GM20431 (cell line): ENCODE measurements at regions not wholly inside any gene's neighbourhood (a gene's known extent, or its start where the extent isn't known, plus 50 kb on each side); places are given as distances from the start of the nearest gene placed in this dataset.
"Not testable (repeated sequence)": the region's sequence is repeated elsewhere in the genome, so short reads cannot be mapped to it uniquely, and the experiment has no call there.

Source experiments
- in situ Hi-C: fragments of 300-500 bp; cut with MseI, MboI; formaldehyde crosslinking; loops from one replicate; pipeline ENCODE4 v1.15.0; 2020; ENCODE audit warnings: low sequenced_read_pairs; ENCODE audit not compliant: unreplicated experiment

DNA sequence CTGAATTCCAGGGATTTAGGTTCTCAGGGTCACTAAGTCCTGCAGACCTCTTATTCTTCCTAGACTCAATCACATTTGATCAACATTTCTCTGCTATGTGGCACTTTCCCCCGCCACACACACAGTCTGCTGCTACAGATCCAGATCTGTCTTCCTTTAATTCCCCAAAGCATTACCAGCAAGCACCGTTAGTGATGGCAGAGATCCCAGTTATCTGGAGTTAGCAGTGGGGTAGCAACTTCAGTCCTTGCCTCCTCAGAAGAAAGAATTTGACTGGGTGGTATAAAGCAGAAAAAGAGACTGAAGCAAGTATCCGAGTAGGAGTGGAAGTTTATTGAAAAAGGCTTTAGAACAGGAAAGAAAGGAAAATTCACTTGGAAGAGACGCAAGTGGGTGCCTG lies 100.4 kb upstream of the ETV3 start:
- in situ Hi-C loops, result no loop called here

DNA sequence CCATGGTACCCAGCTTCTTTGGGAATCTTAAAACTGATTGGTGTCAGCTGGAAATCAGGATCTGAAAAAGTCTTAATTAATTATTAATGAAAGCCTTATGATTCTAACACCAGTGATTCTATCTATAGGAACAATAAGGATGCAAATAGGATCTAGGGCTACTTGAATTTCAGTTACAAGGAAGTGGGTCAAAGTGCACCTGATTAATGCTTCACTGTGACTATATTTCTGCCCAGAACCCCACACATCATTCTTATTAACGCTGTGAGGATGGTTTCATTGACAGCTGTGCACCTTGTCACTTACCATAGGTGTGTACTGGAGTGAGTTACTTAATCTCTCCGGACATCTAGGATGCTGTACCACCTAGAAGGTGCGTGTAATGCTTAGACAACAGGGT lies 99.8 kb upstream of the ETV3 start:
- in situ Hi-C loops, result no loop called here

DNA sequence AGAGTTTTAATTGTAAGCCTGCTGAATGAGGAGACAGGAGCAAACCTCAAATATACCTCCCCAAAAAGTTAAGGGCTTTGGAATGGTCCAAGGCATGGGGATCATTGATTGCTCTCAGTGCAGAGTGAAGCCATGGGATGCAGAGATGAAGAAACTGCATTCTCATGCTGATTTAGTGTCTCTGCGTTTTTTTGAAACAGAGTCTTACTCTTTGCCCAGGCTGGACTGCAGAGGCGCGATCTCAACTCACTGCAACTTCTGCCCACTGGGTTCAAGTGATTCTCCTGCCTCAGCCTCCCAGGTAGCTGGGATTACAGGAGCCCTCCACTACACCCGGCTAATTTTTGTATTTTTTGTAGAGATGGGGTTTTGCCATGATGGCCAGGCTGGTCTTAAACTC lies 99.3 kb upstream of the ETV3 start:
- in situ Hi-C loops, result no loop called here

DNA sequence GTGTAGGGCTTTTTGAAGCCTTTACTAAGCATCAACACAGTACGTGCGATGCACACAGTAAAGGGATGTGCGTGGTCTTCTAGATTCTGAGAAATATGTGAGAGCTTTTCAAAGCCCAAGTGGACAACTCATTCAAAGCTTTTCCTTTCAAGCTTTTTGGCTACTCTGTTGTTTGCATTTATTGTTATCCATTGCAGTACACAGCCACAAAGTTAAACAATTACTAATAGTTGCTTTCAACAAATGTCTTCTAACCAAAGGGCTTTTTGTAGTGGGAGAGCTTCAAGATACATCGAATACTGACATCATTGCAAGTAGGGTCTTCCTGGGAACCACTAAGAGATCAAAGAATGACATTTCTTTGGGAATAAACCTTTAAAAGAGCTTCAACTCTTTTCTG lies 97.9 kb upstream of the ETV3 start:
- in situ Hi-C loops, result no loop called here

DNA sequence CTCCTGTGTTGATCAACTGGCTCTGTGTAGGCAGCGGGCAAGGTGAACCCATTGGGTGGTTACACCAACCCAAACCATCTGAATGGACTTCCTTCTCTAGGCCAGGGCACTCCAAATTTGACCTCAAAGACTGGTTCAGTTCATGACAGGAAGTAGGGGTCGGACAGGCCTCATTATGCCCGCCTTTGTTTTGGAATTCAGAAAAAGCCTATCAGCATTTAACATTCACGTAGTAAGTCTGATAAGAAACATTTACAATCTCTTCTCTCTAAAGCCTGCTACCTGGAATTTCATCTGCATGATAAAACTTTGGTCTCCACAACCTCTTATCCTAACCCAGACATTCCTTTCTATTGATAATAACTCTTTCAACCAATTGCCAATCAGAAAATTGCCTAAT lies 97.1 kb upstream of the ETV3 start:
- in situ Hi-C loops, result no loop called here

DNA sequence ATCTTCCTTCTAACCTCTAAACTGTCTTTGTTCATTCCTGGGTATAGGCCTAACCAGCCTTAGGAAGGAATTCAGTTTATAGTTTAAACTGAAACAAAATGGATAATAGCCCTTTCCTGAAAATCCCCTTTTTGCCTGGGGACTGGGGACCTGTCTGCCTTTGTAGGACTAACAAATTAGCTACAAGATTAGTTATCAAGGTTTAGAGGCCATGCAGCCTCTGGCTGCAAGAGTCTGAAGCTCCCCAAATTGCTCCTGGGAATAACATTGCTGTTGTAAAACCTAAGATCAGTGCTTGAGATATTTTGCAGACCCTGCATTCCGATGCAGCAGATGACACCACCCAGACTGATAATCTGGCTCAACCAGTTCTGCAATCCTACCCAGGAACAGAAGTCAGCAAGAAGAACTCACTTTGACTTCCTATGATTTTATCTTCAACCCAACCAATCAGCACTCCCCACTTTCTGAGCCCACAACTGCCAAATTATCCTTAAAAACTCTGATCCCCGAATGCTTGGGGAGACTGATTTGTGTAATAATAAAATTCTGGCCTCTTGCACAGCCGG lies 96.6 kb upstream of the ETV3 start:
- in situ Hi-C loops, result no loop called here

DNA sequence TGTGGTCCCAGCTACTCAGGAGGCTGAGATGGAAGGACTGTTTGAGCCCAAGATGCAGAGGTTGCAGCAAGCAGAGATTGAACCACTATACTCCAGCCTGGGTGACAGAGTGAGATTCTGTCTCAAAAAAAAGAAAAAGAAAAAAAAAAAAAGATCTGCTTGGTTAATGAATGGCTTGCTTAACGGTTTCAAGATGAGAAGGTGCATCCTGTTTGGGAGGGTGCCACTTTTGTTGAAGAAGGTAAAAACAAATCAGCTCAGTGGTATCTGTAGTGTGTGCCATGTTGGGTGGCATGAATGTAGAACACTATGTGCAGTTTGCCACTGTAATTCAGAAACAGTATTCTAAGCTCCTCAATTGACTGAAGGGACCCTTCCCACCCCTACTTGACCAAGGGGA lies 94.9 kb upstream of the ETV3 start:
- in situ Hi-C loops, result no loop called here

DNA sequence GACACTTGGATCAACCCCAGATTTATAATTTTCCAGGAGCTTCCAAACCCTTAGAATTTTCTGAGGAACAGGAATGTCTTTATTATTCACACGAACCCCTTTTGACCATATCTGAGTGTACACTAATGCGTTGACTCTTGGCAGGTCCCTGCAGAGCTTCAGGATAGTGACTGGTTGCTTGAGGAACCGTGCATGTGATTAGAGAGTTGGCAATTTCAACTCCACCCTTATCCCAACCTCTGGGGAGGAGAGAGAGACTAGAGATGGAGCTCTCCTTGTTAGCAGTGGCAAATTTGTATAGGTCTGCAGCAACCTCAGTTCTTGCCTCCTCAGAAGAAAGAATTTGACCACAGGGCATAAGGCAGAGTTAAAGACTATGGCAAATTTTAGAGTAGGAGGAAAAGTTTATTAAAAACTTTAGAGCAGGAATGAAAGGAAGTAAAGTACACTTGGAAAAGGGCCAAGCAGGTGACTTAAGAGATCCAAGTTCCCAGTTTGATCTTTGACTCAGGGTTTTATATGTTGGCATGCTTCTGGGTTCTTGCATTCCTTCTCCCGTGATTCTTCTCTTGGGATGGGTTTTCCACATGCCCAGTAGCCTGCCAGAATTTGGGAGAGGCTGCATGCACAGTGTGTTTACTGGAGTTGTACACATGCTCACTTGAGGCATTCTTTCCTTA lies 93.8 kb upstream of the ETV3 start:
- in situ Hi-C loops, result no loop called here

DNA sequence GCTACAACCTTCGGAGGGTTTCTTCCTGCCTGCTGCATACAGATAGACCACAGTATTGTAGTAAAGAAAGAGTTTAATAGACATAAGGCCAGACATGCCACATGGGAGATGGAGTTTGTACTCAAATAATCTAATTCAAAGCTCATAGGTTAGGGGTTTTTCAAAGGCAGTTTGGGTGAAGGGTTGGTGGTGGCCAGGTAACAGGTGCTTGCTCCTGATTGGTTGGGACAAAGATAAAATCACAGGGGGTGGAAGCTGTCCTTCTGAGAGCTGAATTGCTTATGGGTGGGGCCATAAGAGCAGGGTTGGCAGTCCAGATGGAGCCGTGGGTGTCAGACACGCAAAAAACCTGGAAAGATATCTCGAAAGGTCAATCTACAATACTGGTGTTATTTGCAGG lies 92.3 kb upstream of the ETV3 start:
- in situ Hi-C loops, result no loop called here

DNA sequence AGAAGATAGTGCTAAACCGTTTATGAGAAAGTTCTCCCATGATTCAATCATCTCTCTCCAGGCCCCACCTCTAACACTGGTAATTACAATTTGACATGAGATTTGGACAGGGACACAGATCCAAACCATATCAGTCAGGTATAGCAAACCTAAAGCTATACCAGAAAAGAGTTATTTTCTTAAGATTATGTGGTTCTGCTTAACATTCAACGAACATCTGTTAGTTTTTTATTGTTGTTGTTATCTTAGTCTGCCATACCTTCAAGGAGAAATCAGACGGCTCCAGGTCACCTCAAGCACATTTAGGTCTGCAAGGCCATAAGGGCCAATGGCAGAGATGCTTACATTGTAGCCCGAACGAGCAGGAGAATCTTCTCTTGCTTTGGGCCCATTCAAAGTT lies 89.5 kb upstream of the ETV3 start:
- in situ Hi-C loops, result no loop called here

DNA sequence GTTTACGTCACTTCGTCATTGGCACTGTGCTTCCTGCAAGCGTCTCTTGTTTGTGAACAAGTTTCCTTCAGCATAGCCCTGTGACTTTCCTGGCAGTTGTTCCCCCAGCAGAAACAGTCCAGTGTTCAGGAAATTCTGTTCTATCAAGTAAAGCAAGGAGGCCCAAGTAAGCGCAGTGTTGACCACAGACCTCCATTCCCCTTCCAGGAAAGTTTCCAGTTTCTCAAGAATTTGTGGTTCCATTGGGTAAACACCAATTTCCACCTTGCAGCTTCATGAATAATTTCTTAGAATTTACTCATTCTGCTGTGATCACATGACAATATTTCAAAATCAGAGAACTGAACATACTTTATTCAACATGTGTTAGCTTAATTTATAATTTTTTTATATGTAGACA lies 88.5 kb upstream of the ETV3 start:
- in situ Hi-C loops, result no loop called here

DNA sequence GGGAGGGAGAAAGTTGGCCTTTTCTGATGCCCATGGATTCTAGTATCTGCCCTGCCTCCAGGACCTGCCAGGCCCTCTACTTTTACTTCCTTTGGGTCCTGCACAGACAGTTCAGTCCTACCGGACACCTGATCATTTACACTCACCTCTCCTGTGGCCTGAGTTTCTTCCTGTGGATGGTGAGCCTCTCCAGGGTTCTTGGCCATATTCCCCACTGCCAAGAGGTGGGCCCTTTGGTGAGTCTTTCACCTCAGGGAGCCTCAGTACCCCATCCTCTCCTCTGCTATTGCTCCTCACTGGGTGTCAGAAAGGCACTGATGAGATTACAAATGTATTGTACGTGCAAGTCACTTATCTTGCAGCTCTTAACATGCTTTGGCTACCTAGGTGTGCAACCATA lies 81.4 kb upstream of the ETV3 start:
- in situ Hi-C loops, result no loop called here

DNA sequence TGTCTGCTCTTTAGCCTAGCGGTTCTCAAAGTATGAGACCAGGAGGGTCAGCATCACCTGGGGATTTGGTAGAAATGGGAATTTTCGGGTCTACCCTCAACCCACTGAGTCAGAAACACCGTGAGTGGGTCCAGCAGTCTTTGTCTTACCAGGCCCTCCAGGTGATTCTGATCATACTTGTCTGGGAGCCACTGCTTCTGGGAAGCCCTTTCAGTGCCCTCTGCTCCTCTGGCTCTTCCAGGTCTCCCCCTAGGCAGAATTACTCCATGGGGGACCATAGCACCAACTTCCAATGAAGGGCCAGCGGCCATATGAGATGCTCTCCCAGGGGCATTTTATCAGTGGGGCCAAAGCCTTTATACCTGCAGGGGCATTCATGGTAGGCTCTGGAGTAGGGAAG lies 81.0 kb upstream of the ETV3 start:
- in situ Hi-C loops, result no loop called here

DNA sequence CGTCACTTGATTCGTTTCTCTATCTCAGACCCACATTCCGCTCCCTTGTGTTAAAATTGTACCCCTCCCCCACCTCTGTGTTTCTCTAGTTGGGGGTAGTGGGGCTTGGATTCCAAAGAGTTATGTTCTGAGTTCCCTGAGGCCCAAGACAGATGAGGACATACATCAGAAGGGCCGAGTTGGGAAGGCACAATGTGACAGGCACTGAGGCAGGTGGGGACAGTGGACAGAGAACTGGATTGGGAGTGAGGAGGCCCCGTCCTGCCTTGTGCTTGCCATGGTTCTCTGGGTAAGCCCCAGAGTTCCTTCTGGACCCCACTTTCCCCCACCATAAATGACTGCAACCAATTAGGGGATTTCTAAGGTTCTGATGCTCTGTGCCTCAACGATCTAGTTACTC lies 80.5 kb upstream of the ETV3 start:
- in situ Hi-C loops, result no loop called here

DNA sequence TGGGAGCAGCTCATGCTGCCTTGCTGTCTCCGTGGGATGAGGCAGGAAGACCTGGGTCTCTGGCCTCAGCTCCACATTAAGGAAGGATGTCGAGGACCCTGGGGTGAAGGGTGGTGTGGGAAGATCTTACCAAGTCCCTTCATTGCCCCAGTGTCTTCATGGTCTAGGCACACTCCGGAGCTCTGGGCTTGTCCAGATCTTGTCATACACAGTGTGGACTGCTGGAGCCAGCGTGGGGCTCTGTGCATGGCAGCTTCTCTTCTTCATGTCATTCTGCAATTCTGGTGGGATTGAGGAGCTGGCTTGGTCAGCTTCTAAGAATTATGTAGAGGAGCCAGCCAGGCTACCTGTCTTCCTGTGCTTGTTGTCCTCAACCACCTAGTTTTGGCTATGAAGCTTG lies 79.3 kb upstream of the ETV3 start:
- in situ Hi-C loops, result no loop called here

DNA sequence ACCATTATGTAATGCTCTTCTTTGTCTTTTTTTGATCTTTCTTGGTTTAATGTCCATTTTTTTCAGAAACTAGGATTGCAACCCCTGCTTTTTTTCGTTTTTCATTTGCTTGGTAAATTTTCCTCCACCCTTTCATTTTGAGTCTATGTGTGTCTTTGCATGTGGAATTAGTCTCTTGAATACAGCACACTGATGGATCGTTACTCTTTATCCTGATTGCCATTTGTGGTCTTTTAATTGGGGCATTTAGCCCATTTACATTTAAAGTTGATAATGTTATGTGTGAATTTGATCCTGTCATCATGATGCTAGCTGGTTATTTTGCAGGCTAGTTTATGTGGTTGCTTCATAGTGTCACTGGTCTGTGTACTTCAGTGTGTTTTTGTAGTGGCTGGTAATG lies 75.6 kb upstream of the ETV3 start:
- in situ Hi-C loops, result no loop called here

DNA sequence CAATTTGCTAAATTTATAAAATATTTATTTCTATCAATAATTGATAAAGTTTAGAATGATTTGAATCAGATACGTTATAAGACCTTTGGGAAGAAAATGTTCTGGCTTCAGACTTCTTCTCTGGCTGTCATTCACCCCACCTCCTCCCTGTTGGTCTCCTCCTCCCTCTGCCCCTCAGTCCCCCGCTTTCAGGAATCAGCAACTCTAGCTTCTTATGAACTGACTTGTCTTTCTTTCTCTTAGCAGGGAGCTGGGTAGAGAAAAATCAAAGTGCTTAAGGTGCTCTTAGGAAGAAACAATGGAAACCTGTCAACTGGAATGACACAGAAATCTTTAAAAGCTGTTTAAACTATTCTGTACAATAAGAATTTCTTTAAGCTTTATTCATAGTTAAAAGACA lies 71.3 kb upstream of the ETV3 start:
- in situ Hi-C loops, result no loop called here

DNA sequence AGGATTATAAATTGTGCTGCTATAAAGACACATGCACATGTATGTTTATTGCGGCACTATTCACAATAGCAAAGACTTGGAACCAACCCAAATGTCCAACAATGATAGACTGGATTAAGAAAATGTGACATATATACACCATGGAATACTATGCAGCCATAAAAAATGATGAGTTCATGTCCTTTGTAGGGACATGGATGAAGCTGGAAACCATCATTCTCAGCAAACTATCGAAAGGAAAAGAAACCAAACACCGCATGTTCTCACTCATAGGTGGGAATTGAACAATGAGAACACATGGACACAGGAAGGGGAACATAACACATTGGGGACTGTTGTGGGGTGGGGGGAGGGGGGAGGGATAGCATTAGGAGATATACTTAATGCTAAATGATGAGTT lies 67.8 kb upstream of the ETV3 start:
- in situ Hi-C loops, result not testable (repeated sequence)

DNA sequence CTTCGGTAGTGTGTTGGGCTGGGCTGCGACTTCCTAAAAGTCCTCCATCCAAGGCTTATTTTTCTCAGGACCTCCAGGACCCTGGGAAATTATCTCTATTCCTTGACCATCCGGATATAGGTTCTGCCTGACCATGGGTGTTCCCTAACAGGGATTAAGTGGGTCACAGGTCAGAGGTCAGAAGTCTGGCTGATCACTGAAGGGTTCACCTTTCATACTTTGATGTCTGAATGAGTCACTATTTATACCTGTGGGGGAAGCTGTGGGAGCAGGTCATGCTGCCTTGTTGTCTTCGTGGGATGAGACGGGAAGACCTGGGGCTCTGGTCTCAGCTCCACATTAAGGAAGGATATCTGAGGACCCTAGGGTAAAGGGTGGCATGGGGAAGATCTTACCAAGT lies 65.0 kb upstream of the ETV3 start:
- in situ Hi-C loops, result no loop called here

DNA sequence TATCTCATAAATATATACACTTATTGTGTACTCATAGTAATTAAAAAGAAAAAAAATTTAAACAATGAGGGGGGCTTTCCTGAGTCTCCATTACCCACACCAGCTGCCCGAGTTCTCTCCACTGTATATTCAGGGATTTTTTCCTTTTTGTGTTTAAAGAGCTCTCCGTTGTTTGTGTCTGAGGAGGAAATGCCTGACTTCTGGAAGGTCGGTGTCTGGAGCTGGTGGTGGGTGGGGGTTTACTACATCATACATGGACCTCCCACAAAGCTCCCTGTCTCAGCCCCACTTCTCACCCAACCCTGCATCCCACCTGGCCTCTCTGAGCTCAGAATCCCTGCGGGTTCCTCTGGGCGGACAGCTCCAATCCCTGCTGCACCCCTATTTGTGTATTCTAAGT lies 64.1 kb upstream of the ETV3 start:
- in situ Hi-C loops, result no loop called here

DNA sequence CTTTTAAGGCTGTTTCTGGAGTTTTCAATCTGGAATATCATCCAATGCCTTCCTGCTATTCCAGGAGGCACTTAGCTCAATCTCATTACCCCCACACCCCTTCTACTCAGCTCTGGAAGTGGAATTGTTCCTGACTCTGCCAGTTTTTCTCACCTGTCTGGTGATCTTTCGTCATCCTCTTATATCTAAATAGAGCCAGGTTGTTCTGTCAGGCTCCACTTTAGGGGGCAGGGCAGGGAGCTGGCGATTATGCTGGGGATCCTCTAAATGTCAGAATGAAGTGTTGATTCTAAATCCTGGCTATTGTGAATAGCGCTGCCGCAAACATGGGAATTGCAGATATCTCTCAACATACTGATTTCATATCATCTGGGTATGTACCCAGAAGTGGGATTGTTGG lies 63.6 kb upstream of the ETV3 start:
- in situ Hi-C loops, result no loop called here

DNA sequence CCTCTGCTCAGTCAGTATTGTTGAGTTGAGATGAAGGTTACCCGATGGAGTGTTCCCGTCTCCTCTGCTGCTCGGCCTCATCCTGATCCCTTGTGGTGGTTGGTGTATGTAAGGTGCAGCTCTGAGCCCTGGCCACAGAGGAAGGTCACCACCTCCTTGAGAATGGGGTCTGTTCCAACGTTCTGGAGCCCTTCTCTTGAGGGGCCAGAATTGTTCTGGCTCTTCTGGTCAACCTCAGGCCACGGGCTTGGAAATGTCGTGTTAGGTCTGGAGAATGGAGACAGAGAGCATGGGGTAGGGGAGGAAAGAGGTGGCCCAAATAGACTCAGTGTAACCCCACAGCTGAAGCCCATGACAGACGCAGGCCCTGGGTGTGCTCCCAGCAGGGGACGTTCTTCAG lies 62.3 kb upstream of the ETV3 start:
- in situ Hi-C loops, result no loop called here

DNA sequence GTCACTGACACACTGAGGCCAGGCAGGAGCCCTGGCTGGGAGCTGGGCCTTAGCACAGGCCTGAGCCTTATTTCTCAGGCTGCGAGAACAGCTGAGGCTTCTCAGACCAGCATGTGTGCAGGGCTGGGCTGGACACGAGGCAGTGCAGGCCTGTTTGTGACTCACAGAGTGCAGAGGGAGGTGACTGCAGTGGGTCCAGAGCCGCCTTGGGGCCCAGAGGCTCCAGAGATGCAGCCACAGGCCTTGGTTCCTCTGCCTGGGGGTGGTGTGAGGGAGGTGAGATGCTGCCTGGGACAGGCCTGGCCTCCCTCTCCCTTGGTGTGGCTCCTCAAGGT lies 61.2 kb upstream of the ETV3 start:
- in situ Hi-C loops, result loop anchor here (10.0 to 25.0 kb wide), 2 partner anchors 163 to 295 kb away; no protein-coding TSS in a partner anchor
